Smooth muscle cell (in vitro differentiated cells): ENCODE measurements at regions not wholly inside any gene's neighbourhood (a gene's known extent, or its start where the extent isn't known, plus 50 kb on each side); places are given as distances from the start of the nearest gene placed in this dataset.

Experiments
- DNase-seq: peaks from one replicate; lab custom pipeline; 2025; ENCODE audit not compliant: unreplicated experiment; lab: John Stamatoyannopoulos, UW
- H2AFZ ChIP-seq: fragments of 200-600 bp; sonication (generic); 2 replicates; pipeline ENCODE4 v1.6.0; 2016; ENCODE audit warnings: antibody characterized with exemption, low read depth, mild to moderate bottlenecking
- H3F3A ChIP-seq: fragments of 200-600 bp; sonication (generic); 2 replicates; pipeline ENCODE4 v1.6.0; 2017; ENCODE audit warnings: antibody characterized with exemption, low read depth
- H3K27ac ChIP-seq: fragments of 200-600 bp; sonication (generic); 2 replicates; pipeline ENCODE4 v1.5.1; 2016; ENCODE audit warnings: low read depth, mild to moderate bottlenecking
- H3K27me3 ChIP-seq: fragments of 200-600 bp; sonication (generic); 2 replicates; pipeline ENCODE4 v1.6.1; 2016; ENCODE audit warnings: low read depth, mild to moderate bottlenecking
- H3K36me3 ChIP-seq: fragments of 200-600 bp; sonication (generic); 2 replicates; pipeline ENCODE4 v1.5.1; 2016; ENCODE audit warnings: low read depth
- H3K4me1 ChIP-seq: fragments of 200-600 bp; sonication (generic); 2 replicates; pipeline ENCODE4 v1.5.1; 2016; ENCODE audit warnings: low read depth
- H3K4me2 ChIP-seq: fragments of 200-600 bp; sonication (generic); 2 replicates; pipeline ENCODE4 v1.6.0; 2016; ENCODE audit warnings: mild to moderate bottlenecking
- H3K4me3 ChIP-seq: fragments of 200-600 bp; sonication (generic); 2 replicates; pipeline ENCODE4 v1.5.1; 2016; ENCODE audit warnings: mild to moderate bottlenecking
- H3K79me2 ChIP-seq: fragments of 200-600 bp; sonication (generic); 2 replicates; pipeline ENCODE4 v1.6.0; 2016; ENCODE audit warnings: low read depth, mild to moderate bottlenecking
- H3K9ac ChIP-seq: fragments of 200-600 bp; sonication (generic); 2 replicates; pipeline ENCODE4 v1.6.0; 2016; ENCODE audit warnings: low read depth
- H3K9me3 ChIP-seq: fragments of 200-600 bp; sonication (generic); replicated peaks from 2 replicates; pipeline ENCODE4 v1.5.1; 2016; ENCODE audit warnings: low read depth
- H4K20me1 ChIP-seq: fragments of 200-600 bp; sonication (generic); 2 replicates; pipeline ENCODE4 v1.6.0; 2016; ENCODE audit warnings: low read depth
- WGBS: methylation state at CpG from one replicate; pipeline ENCODE4 v1.1.7; 2016; ENCODE audit warnings: low lambda C conversion rate; 5-methylcytosine and 5-hydroxymethylcytosine counted together
- TF ChIP-seq, protein P1 (sequence below): fragments of 200-600 bp; sonication (generic); IDR thresholded peaks from 2 replicates; pipeline ENCODE4 v1.5.1; 2017; ENCODE audit warnings: borderline replicate concordance, mild to moderate bottlenecking, antibody characterized with exemption; ENCODE audit not compliant: insufficient read depth, poor library complexity, severe bottlenecking

DNA sequence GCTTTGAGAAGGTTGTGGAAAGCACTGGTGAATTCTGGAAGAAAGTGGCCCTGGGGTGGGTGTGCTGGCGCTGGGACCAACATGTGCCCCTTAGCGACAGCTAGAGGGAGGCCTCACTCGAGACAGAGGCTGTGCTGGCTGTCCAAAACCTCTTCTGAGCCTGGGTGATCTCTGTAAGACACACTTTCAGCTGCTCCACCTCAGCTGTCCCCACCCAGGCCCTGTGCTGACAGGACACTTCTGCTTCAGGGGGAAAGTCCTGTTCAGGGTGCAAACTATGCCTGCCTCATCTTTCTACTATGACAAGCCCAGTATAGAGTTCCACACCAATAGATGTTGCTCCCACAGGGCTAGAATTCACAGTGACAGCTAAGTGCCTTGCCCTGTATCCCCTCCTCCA lies 426.4 kb downstream of the MED10 start:
- H3F3A ChIP-seq = no peaks in the 10 kb centered on the region
- no peaks in the 10 kb centered on the region for H3K4me1 ChIP-seq
- H3K79me2 ChIP-seq = no peaks in the 10 kb centered on the region
- H3K4me2 ChIP-seq = no peak overlapping the region
- no peaks in the 10 kb centered on the region for H3K9me3 ChIP-seq
- H2AFZ ChIP-seq = no peak overlapping the region
- H4K20me1 ChIP-seq = no peaks in the 10 kb centered on the region
- H3K27ac ChIP-seq = no peak overlapping the region
- no peak for DNase-seq
- H3K27me3 ChIP-seq = peaks cover 8% of the 10 kb centered on the region
- no peak overlapping the region for H3K4me3 ChIP-seq
- no peak overlapping the region for H3K9ac ChIP-seq
- no peaks in the 10 kb centered on the region for H3K36me3 ChIP-seq
- WGBS = 43% methylated on average over 3 of the region's 3 CpGs
- TF ChIP-seq, protein P1, sequence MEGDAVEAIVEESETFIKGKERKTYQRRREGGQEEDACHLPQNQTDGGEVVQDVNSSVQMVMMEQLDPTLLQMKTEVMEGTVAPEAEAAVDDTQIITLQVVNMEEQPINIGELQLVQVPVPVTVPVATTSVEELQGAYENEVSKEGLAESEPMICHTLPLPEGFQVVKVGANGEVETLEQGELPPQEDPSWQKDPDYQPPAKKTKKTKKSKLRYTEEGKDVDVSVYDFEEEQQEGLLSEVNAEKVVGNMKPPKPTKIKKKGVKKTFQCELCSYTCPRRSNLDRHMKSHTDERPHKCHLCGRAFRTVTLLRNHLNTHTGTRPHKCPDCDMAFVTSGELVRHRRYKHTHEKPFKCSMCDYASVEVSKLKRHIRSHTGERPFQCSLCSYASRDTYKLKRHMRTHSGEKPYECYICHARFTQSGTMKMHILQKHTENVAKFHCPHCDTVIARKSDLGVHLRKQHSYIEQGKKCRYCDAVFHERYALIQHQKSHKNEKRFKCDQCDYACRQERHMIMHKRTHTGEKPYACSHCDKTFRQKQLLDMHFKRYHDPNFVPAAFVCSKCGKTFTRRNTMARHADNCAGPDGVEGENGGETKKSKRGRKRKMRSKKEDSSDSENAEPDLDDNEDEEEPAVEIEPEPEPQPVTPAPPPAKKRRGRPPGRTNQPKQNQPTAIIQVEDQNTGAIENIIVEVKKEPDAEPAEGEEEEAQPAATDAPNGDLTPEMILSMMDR = no peak

DNA sequence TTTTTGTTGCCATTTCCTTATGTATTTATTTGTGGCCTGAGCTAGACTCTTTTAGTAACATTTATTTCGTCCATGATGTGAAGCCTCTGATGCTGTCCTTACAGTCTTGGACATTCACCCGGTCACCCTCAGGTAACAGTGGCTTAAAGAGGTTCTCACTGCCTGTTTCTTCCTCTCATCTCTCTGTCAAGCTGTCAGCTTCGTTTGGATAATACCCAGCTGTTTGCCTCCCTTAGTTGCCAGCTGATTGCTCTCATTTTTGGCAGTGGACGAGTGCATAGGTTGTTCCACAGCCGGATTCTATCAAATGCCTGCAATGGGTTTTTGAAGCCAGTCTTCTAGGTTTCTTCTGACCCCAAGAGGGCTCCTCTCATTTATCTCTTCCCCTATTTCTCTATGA lies 427.7 kb downstream of the MED10 start:
- TF ChIP-seq, protein P1 = no peak
- WGBS = 74% methylated on average over 5 of the region's 5 CpGs
- H3K4me2 ChIP-seq = no peak overlapping the region
- no peaks in the 10 kb centered on the region for H4K20me1 ChIP-seq
- H3K27me3 ChIP-seq = peaks cover 8% of the 10 kb centered on the region
- H3K9ac ChIP-seq = no peak overlapping the region
- no peaks in the 10 kb centered on the region for H3K79me2 ChIP-seq
- H3F3A ChIP-seq = no peaks in the 10 kb centered on the region
- DNase-seq = no peak
- no peaks in the 10 kb centered on the region for H3K4me1 ChIP-seq
- no peak overlapping the region for H3K27ac ChIP-seq
- no peak overlapping the region for H2AFZ ChIP-seq
- no peaks in the 10 kb centered on the region for H3K36me3 ChIP-seq
- no peak overlapping the region for H3K4me3 ChIP-seq
- H3K9me3 ChIP-seq = no peaks in the 10 kb centered on the region

DNA sequence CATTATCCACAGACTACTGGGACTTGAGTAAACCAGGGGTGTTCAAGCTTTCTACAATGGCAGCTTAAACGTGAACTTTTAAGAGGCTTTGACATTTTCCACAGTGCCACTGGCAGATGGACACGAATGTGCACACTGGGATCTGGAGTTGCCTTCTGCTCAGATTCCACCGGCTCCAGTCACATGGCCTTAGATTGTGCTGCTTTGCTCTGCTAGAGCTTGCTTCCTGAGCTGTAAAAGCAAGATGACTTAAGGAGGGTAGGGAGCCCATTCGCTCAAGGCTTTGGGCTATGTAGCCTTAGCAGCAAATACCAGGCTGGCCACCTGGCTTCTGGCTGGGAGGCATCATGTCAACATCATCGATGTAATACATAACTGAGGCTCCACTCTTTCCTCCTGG lies 436.9 kb downstream of the MED10 start:
- Histone ChIP-seq H4K20me1 (no peaks in the 10 kb centered on the region), H3K9me3 (no peaks in the 10 kb centered on the region), H3K9ac (no peak overlapping the region), H3K27me3 (no peaks in the 10 kb centered on the region), H3K79me2 (no peaks in the 10 kb centered on the region), H3K4me2 (no peak overlapping the region), H3K4me3 (no peak overlapping the region), H3K27ac (no peak overlapping the region), H3K4me1 (no peaks in the 10 kb centered on the region), H3F3A (no peaks in the 10 kb centered on the region), H2AFZ (no peak overlapping the region), H3K36me3 (no peaks in the 10 kb centered on the region)
- TF ChIP-seq, protein P1 = no peak
- 87% methylated on average over 5 of the region's 5 CpGs for WGBS
- DNase-seq = no peak

DNA sequence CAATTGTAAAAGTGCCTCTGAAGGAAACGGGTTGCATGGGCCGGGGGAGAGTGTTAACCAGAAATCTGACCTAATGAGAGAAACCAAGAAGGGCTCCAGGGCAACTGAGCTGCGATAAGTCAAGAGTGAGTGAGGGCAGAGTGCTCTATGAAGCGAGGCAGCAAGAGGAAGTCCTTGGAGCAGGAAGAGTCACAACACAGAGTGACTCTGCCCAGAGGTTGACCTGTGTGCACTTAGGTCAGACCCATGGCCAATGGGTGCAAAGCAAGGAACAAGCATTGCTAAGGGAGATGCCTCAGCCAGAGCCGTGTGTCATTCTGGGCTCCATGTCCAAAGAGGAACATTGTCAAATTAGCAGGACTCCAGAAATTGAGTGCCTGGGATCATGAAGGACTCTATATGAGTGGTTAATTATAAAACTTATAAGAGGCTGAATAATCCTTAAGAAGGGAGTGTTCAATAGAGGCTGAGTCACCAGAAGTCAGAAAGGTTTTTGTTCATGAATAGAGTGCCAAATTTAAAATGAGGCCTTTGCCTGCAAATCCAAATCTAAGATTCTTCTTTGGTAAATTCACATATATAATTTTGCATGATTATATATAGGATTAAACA lies 438.5 kb downstream of the MED10 start:
- no peaks in the 10 kb centered on the region for H3F3A ChIP-seq
- H2AFZ ChIP-seq = no peak overlapping the region
- H4K20me1 ChIP-seq = no peaks in the 10 kb centered on the region
- no peak overlapping the region for H3K4me2 ChIP-seq
- no peaks in the 10 kb centered on the region for H3K9me3 ChIP-seq
- WGBS = 91% methylated on average over 5 of the region's 5 CpGs
- TF ChIP-seq, protein P1 = no peak
- no peaks in the 10 kb centered on the region for H3K79me2 ChIP-seq
- H3K27me3 ChIP-seq = no peaks in the 10 kb centered on the region
- no peak overlapping the region for H3K9ac ChIP-seq
- no peaks in the 10 kb centered on the region for H3K36me3 ChIP-seq
- H3K27ac ChIP-seq = no peak overlapping the region
- no peaks in the 10 kb centered on the region for H3K4me1 ChIP-seq
- no peak for DNase-seq
- no peak overlapping the region for H3K4me3 ChIP-seq
